Gastrocnemius medialis (tissue), 4 donors: ENCODE measurements at regions not wholly inside any gene's neighbourhood (a gene's known extent, or its start where the extent isn't known, plus 50 kb on each side); places are given as distances from the start of the nearest gene placed in this dataset.
"Not testable (repeated sequence)": the region's sequence is repeated elsewhere in the genome, so short reads cannot be mapped to it uniquely, and the experiment has no call there.

Source experiments
- ATAC-seq, 2 donors: fragments of 150-250 bp; one replicate each; pipeline ENCODE4 v1.9.1; 2016
- DNase-seq, 2 donors: peaks; one replicate each; pipeline ENCODE4 v3.0.0-alpha.2; 2019
- H3K27ac ChIP-seq, 4 donors: fragments of 200-600 bp; sonication (generic); 1 replicate in 1 of 4; 2 replicates in 3 of 4; pipeline ENCODE4 v1.5.1; 2016 to 2018; ENCODE audit warnings: mild to moderate bottlenecking in 2 of 4, moderate library complexity in 1 of 4
- H3K27me3 ChIP-seq, 3 donors: fragments of 200-600 bp; sonication (generic) in 2 of 3; 1 replicate in 1 of 3; 2 replicates in 2 of 3; pipeline versions ENCODE4 v1.5.1 to v1.6.0; 2016 to 2019; ENCODE audit warnings: mild to moderate bottlenecking in 1 of 3, moderate library complexity in 1 of 3
- H3K36me3 ChIP-seq, 2 donors: fragments of 200-600 bp; sonication (generic) in 1 of 2; one replicate each; pipeline ENCODE4 v1.5.1; 2017 to 2018
- H3K4me1 ChIP-seq, 2 donors: fragments of 200-600 bp; sonication (generic) in 1 of 2; one replicate each; pipeline ENCODE4 v1.5.1; 2016 to 2017; ENCODE audit warnings: mild to moderate bottlenecking in 2 of 2
- H3K4me3 ChIP-seq, 4 donors: fragments of 200-600 bp; sonication (generic) in 3 of 4; 1 replicate in 1 of 4; 2 replicates in 3 of 4; pipeline ENCODE4 v1.5.1; 2016 to 2019; ENCODE audit warnings: mild to moderate bottlenecking in 2 of 4
- H3K9me3 ChIP-seq, 3 donors: fragments of 200-600 bp; sonication (generic) in 2 of 3; 1 replicate in 1 of 3; 2 replicates in 2 of 3; pipeline ENCODE4 v1.5.1; 2016 to 2019
- POLR2A ChIP-seq, 2 donors: fragments of 450-650 bp; IDR thresholded peaks; one replicate each; pipeline ENCODE4 v1.6.1; 2017; ENCODE audit warnings: antibody characterized with exemption in 2 of 2, mild to moderate bottlenecking in 2 of 2, moderate library complexity in 2 of 2
- in situ Hi-C, 4 donors: fragments of 200-750 bp; cut with MboI; loops; one replicate each; pipeline versions ENCODE4 v1.15.0 to v1.8.0; 2017; ENCODE audit warnings: low sequenced_read_pairs in 4 of 4
- intact Hi-C: fragments of 100-400 bp; cut with DNase I; formaldehyde crosslinking; loops from one replicate; pipeline ENCODE4 v1.15.1; 2023; ENCODE audit warnings: low total_unique reads
- TF ChIP-seq, protein P1 (sequence below), 5 experiments: fragments of 450-650 bp in 3 of 5; fragments of 200-600 bp in 2 of 5; sonication (generic) in 2 of 5; IDR thresholded peaks in 4 of 5; conservative IDR thresholded peaks in 1 of 5; 1 replicate in 4 of 5; 2 replicates in 1 of 5; pipeline ENCODE4 v1.5.1; 2016 to 2019; ENCODE audit warnings: antibody characterized with exemption in 5 of 5, mild to moderate bottlenecking in 3 of 5, moderate library complexity in 3 of 5

GRCh38 chr7:106501605-106502580 lies 159.1 kb downstream of the CCDC71L start:
- ATAC-seq, result no peak
- TF ChIP-seq POLR2A (IDR thresholded peaks at IDR 0.05), result no peak
- TF ChIP-seq, protein P1, sequence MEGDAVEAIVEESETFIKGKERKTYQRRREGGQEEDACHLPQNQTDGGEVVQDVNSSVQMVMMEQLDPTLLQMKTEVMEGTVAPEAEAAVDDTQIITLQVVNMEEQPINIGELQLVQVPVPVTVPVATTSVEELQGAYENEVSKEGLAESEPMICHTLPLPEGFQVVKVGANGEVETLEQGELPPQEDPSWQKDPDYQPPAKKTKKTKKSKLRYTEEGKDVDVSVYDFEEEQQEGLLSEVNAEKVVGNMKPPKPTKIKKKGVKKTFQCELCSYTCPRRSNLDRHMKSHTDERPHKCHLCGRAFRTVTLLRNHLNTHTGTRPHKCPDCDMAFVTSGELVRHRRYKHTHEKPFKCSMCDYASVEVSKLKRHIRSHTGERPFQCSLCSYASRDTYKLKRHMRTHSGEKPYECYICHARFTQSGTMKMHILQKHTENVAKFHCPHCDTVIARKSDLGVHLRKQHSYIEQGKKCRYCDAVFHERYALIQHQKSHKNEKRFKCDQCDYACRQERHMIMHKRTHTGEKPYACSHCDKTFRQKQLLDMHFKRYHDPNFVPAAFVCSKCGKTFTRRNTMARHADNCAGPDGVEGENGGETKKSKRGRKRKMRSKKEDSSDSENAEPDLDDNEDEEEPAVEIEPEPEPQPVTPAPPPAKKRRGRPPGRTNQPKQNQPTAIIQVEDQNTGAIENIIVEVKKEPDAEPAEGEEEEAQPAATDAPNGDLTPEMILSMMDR (IDR thresholded peaks at IDR 0.05 in 4 of 5, conservative IDR thresholded peaks at IDR 0.05 in 1 of 5), result no peak
- Histone ChIP-seq H3K4me1 (no peaks in the 10 kb centered on the region), H3K4me3 (no peak overlapping the region), H3K27ac (no peak overlapping the region), H3K9me3 (no peaks in the 10 kb centered on the region), H3K36me3 (no peaks in the 10 kb centered on the region), H3K27me3 (no peaks in the 10 kb centered on the region)
- intact Hi-C loops, result no loop called here
- in situ Hi-C loops, result no loop called here
- no peak for DNase-seq

DNA sequence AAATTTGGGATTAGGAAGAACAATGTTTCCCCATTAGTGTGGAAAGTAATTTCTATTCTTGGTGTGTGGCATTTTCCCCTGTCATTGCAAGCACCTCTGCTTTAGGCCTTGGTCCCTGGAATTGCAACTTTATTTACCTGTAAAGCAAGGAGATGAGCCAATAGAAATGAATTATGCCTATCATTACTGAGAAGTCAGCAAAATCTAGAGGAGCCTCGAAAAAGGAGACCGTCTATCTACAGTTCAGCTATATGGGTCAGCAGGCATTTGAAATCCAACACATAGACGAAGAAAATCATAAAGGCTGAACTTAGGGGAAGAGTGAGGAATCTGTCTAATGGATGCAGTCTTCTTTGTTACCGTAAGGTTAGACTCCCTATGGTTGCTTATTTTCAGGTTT lies 161.1 kb downstream of the CCDC71L start:
- ATAC-seq (no peak), DNase-seq (no peak)
- Histone ChIP-seq H3K27ac (no peak overlapping the region), H3K27me3 (no peaks in the 10 kb centered on the region), H3K36me3 (no peaks in the 10 kb centered on the region), H3K9me3 (no peaks in the 10 kb centered on the region), H3K4me1 (no peaks in the 10 kb centered on the region), H3K4me3 (no peak overlapping the region)
- intact Hi-C loops, result no loop called here
- in situ Hi-C loops, result no loop called here
- no peak for TF ChIP-seq POLR2A (IDR thresholded peaks at IDR 0.05)
- TF ChIP-seq, protein P1 (IDR thresholded peaks at IDR 0.05 in 4 of 5, conservative IDR thresholded peaks at IDR 0.05 in 1 of 5), result no peak

- ATAC-seq, H3K4me1 ChIP-seq, H3K36me3 ChIP-seq, in situ Hi-C loops, H3K27me3 ChIP-seq, H3K27ac ChIP-seq, H3K4me3 ChIP-seq, DNase-seq, intact Hi-C loops, H3K9me3 ChIP-seq: not testable (repeated sequence)
Measured at GRCh38 chr7:106498005-106498404, 163.0 kb downstream of the CCDC71L start.

DNA sequence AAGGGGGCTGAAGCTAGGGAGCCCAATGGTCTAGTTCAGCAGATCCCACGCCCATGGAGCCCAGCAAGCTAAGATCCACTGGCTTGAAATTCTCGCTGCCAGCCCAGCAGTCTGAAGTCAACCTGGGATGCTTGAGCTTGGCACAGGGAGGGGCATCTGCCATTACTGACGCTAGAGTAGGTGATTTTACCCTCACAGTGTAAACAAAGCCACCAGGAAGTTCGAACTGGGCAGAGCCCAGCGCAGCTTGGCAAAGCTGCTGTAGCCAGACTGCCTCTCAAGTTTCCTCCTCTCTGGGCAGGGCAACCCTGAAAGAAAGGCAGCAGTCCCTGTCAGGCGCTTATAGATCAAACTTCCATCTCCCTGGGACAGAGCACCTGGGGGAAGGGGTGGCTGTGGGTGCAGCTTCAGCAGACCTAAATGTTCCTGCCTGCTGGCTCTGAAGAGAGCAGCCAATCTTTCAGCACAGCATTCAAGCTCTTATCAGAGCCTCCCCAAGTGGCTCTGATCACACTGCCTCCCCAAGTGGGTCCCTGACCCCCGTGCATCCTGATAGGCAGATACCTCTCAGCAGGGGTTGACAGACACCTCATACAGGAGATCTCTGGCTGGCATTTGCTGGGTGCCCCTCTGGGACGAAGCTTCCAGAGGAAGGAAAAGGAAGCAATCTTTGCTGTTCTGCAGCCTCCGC lies 167.8 kb downstream of the CCDC71L start:
- no peak for ATAC-seq
- no peak for DNase-seq
- in situ Hi-C loops (no loop called here), intact Hi-C loops (no loop called here)
- Histone ChIP-seq H3K36me3 (no peaks in the 10 kb centered on the region), H3K4me3 (no peak overlapping the region), H3K27me3 (no peaks in the 10 kb centered on the region), H3K4me1 (no peaks in the 10 kb centered on the region), H3K9me3 (no peaks in the 10 kb centered on the region), H3K27ac (no peak overlapping the region)
- TF ChIP-seq, protein P1 (IDR thresholded peaks at IDR 0.05 in 4 of 5, conservative IDR thresholded peaks at IDR 0.05 in 1 of 5), result no peak
- no peak for TF ChIP-seq POLR2A (IDR thresholded peaks at IDR 0.05)

- Histone ChIP-seq H3K27me3 (no peaks in the 10 kb centered on the region), H3K9me3 (no peaks in the 10 kb centered on the region), H3K36me3 (no peaks in the 10 kb centered on the region), H3K4me1 (peaks cover 5 to 17% of the 10 kb centered on the region in 2 donors), H3K4me3 (no peak overlapping the region), H3K27ac (no peak overlapping the region)
- DNase-seq, result no peak
- in situ Hi-C loops (no loop called here), intact Hi-C loops (no loop called here)
- no peak for ATAC-seq
- no peak for TF ChIP-seq POLR2A (IDR thresholded peaks at IDR 0.05)
- TF ChIP-seq, protein P1 (IDR thresholded peaks at IDR 0.05 in 4 of 5, conservative IDR thresholded peaks at IDR 0.05 in 1 of 5), result no peak
Measured at GRCh38 chr7:106488465-106488864, 172.5 kb downstream of the CCDC71L start.
